ENCODE measurements at regions not wholly inside any gene's neighbourhood (a gene's known extent, or its start where the extent isn't known, plus 50 kb on each side); places are given as distances from the start of the nearest gene placed in this dataset.

DNA sequence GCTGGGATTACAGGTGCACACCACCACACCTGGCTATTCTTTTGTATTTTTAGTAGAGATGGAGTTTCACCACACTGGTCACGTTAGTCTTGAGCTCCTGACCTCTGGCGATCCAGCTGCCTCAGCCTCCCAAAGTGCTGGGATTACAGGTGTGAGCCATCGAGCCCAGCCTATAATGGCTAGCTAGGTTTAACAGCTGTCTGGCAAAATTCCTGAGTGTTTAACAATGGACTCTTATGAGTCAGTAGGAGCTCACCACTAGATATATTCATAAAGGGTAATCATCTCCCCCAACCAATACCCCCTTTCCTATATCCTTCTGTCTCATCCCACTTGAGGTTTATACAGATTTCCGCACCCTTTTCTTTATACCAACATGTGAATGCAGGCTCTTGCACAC lies 91.5 kb upstream of the CDH13 start:
- TF ChIP-seq FOXA3 (CRISPR knock-in tag; IDR thresholded peaks at IDR 0.05) (no peak), SRF (IDR thresholded peaks at IDR 0.05; ENCODE audit: low read depth, low read length) (no peak), POLR2A (IDR thresholded peaks at IDR 0.05; ENCODE audit: insufficient read depth in 1 of 2, low read depth in 2 of 2, low read length in 2 of 2) (no peak), MBD4 (IDR thresholded peaks at IDR 0.05; ENCODE audit: borderline replicate concordance, low read length) (no peak), FOXA1 (IDR thresholded peaks at IDR 0.05) (no peak), FOXA1 (CRISPR knock-in tag; IDR thresholded peaks at IDR 0.05) (no peak), RXRA (CRISPR knock-in tag; IDR thresholded peaks at IDR 0.05) (no peak), SMAD9 (CRISPR knock-in tag; IDR thresholded peaks at IDR 0.05) (no peak), NR2F6 (IDR thresholded peaks at IDR 0.05) (no peak), NR2F6 (CRISPR knock-in tag; IDR thresholded peaks at IDR 0.05) (no peak)
- TF ChIP-seq, protein P1, sequence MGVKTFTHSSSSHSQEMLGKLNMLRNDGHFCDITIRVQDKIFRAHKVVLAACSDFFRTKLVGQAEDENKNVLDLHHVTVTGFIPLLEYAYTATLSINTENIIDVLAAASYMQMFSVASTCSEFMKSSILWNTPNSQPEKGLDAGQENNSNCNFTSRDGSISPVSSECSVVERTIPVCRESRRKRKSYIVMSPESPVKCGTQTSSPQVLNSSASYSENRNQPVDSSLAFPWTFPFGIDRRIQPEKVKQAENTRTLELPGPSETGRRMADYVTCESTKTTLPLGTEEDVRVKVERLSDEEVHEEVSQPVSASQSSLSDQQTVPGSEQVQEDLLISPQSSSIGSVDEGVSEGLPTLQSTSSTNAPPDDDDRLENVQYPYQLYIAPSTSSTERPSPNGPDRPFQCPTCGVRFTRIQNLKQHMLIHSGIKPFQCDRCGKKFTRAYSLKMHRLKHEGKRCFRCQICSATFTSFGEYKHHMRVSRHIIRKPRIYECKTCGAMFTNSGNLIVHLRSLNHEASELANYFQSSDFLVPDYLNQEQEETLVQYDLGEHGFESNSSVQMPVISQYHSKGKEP (CRISPR knock-in tag; IDR thresholded peaks at IDR 0.05): no peak
- TF ChIP-seq, protein P2, sequence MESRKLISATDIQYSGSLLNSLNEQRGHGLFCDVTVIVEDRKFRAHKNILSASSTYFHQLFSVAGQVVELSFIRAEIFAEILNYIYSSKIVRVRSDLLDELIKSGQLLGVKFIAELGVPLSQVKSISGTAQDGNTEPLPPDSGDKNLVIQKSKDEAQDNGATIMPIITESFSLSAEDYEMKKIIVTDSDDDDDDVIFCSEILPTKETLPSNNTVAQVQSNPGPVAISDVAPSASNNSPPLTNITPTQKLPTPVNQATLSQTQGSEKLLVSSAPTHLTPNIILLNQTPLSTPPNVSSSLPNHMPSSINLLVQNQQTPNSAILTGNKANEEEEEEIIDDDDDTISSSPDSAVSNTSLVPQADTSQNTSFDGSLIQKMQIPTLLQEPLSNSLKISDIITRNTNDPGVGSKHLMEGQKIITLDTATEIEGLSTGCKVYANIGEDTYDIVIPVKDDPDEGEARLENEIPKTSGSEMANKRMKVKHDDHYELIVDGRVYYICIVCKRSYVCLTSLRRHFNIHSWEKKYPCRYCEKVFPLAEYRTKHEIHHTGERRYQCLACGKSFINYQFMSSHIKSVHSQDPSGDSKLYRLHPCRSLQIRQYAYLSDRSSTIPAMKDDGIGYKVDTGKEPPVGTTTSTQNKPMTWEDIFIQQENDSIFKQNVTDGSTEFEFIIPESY (CRISPR knock-in tag; IDR thresholded peaks at IDR 0.05): no peak
